Loucy (cell line): ENCODE measurements at regions not wholly inside any gene's neighbourhood (a gene's known extent, or its start where the extent isn't known, plus 50 kb on each side); places are given as distances from the start of the nearest gene placed in this dataset.

Experiments
- H2AFZ ChIP-seq: fragments of 200-600 bp; sonication (generic); 2 replicates; pipeline ENCODE4 v1.6.0; 2016; ENCODE audit warnings: antibody characterized with exemption, mild to moderate bottlenecking, low read length, moderate library complexity
- H3F3A ChIP-seq: fragments of 200-600 bp; 2 replicates; pipeline ENCODE4 v1.6.0; 2016; ENCODE audit warnings: antibody characterized with exemption, low read depth, mild to moderate bottlenecking
- H3K27me3 ChIP-seq: fragments of 200-600 bp; sonication (generic); 2 replicates; pipeline ENCODE4 v1.6.1; 2014; ENCODE audit warnings: low read length, mild to moderate bottlenecking; ENCODE audit not compliant: insufficient read depth, poor library complexity, severe bottlenecking
- H3K36me3 ChIP-seq: fragments of 200-600 bp; sonication (generic); 2 replicates; pipeline ENCODE4 v1.6.1; 2016; ENCODE audit warnings: low read length; ENCODE audit not compliant: insufficient read depth
- H3K4me1 ChIP-seq: fragments of 200-600 bp; sonication (generic); 2 replicates; pipeline ENCODE4 v1.5.1; 2014; ENCODE audit warnings: low read length, mild to moderate bottlenecking; ENCODE audit not compliant: insufficient read depth, poor library complexity, severe bottlenecking
- H3K4me2 ChIP-seq: fragments of 200-600 bp; sonication (generic); 2 replicates; pipeline ENCODE4 v1.6.0; 2014; ENCODE audit warnings: antibody characterized with exemption, low read length, low read depth, mild to moderate bottlenecking; ENCODE audit not compliant: poor library complexity, severe bottlenecking
- H3K4me3 ChIP-seq: fragments of 200-600 bp; sonication (generic); 2 replicates; pipeline ENCODE4 v1.5.1; 2014; ENCODE audit warnings: low read length, mild to moderate bottlenecking, mixed read lengths; ENCODE audit not compliant: poor library complexity, severe bottlenecking
- H3K79me2 ChIP-seq: fragments of 200-600 bp; sonication (generic); 2 replicates; pipeline ENCODE4 v1.6.1; 2014; ENCODE audit warnings: low read length; ENCODE audit not compliant: insufficient read depth
- H3K9ac ChIP-seq: fragments of 200-600 bp; sonication (generic); 2 replicates; pipeline ENCODE4 v1.6.0; 2014; ENCODE audit warnings: mild to moderate bottlenecking, low read depth, low read length, moderate library complexity; ENCODE audit not compliant: poor library complexity, severe bottlenecking
- H3K9me2 ChIP-seq: fragments of 200-600 bp; sonication (generic); replicated peaks from 2 replicates; pipeline ENCODE4 v1.6.1; 2016; ENCODE audit warnings: low read depth, low read length, mixed read lengths
- H3K9me3 ChIP-seq: fragments of 200-600 bp; sonication (generic); 2 replicates; pipeline ENCODE4 v1.6.1; 2014; ENCODE audit warnings: mild to moderate bottlenecking, antibody characterized with exemption, low read length, low read depth; ENCODE audit not compliant: insufficient read depth
- H4K20me1 ChIP-seq: fragments of 200-600 bp; sonication (generic); 2 replicates; pipeline ENCODE4 v1.6.0; 2014; ENCODE audit warnings: antibody characterized with exemption, low read length, mild to moderate bottlenecking; ENCODE audit not compliant: insufficient read depth, poor library complexity, severe bottlenecking
- EZH2phosphoT487 ChIP-seq: fragments of 200-600 bp; IDR thresholded peaks from 2 replicates; pipeline ENCODE4 v1.6.1; 2018; ENCODE audit warnings: antibody characterized with exemption, mild to moderate bottlenecking, moderate library complexity, borderline replicate concordance
- TF ChIP-seq, protein P1 (sequence below): fragments of 200-600 bp; sonication (generic); conservative IDR thresholded peaks from 2 replicates; pipeline ENCODE4 v1.5.1; 2014; ENCODE audit warnings: mild to moderate bottlenecking, antibody characterized with exemption, low read length

DNA sequence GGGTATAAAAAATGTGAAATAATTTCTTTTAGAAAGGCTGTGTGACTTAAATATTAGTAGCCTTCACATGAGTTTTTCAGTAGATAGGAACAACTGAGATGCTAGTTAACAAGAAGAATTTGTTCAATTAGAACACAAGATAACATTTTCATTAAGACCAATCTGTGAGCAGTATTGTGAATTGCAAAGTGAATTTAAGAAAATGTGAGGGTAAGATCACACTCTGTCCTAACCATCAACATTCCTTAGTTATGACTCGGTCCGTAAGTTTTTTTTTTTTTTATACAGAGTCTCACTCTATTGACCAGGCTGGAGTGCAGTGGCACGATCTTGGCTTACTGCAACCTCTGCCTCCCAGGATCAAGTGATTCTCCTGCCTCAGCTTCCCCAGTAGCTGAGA, 180.2 kb upstream of the EGFLAM start:
- TF ChIP-seq EZH2phosphoT487: no peak
- TF ChIP-seq, protein P1, sequence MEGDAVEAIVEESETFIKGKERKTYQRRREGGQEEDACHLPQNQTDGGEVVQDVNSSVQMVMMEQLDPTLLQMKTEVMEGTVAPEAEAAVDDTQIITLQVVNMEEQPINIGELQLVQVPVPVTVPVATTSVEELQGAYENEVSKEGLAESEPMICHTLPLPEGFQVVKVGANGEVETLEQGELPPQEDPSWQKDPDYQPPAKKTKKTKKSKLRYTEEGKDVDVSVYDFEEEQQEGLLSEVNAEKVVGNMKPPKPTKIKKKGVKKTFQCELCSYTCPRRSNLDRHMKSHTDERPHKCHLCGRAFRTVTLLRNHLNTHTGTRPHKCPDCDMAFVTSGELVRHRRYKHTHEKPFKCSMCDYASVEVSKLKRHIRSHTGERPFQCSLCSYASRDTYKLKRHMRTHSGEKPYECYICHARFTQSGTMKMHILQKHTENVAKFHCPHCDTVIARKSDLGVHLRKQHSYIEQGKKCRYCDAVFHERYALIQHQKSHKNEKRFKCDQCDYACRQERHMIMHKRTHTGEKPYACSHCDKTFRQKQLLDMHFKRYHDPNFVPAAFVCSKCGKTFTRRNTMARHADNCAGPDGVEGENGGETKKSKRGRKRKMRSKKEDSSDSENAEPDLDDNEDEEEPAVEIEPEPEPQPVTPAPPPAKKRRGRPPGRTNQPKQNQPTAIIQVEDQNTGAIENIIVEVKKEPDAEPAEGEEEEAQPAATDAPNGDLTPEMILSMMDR: no peak
- no peaks in the 10 kb centered on the region for H3K79me2 ChIP-seq
- no peaks in the 10 kb centered on the region for H3K4me1 ChIP-seq
- no peaks in the 10 kb centered on the region for H3K36me3 ChIP-seq
- no peaks in the 10 kb centered on the region for H3F3A ChIP-seq
- no peaks in the 10 kb centered on the region for H4K20me1 ChIP-seq
- H3K9me3 ChIP-seq: no peaks in the 10 kb centered on the region
- no peak overlapping the region for H3K4me3 ChIP-seq
- H3K9ac ChIP-seq: no peak overlapping the region
- H3K9me2 ChIP-seq: no peaks in the 10 kb centered on the region
- no peaks in the 10 kb centered on the region for H3K27me3 ChIP-seq
- H3K4me2 ChIP-seq: no peak overlapping the region
- H2AFZ ChIP-seq: no peak overlapping the region

DNA sequence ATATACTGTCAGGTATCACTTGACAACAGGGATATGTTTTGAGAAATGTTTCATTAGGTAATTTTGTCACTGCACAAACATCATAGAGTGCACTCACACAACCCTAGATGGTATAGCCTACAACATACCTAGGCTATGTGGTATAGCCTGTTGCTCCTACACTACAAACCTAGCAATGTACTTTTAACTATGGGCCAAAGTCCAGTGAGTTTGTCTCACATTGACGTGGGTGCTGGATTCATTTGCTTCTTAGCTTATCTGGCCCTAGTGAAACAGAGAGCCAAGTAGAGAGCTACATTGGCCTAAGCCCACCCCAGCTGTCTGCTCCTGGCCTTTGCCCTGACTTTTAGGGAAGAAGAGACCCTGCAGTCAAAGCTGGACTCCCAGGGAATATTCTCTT, 180.7 kb upstream of the EGFLAM start:
- Histone ChIP-seq H3K9me2 (no peaks in the 10 kb centered on the region), H3K4me1 (no peaks in the 10 kb centered on the region), H3K4me3 (no peak overlapping the region), H3K9ac (no peak overlapping the region), H3K4me2 (no peak overlapping the region), H3K79me2 (no peaks in the 10 kb centered on the region), H4K20me1 (no peaks in the 10 kb centered on the region), H3K36me3 (no peaks in the 10 kb centered on the region), H3K9me3 (no peaks in the 10 kb centered on the region), H3F3A (no peaks in the 10 kb centered on the region), H3K27me3 (no peaks in the 10 kb centered on the region), H2AFZ (no peak overlapping the region)
- TF ChIP-seq, protein P1: no peak
- no peak for TF ChIP-seq EZH2phosphoT487

DNA sequence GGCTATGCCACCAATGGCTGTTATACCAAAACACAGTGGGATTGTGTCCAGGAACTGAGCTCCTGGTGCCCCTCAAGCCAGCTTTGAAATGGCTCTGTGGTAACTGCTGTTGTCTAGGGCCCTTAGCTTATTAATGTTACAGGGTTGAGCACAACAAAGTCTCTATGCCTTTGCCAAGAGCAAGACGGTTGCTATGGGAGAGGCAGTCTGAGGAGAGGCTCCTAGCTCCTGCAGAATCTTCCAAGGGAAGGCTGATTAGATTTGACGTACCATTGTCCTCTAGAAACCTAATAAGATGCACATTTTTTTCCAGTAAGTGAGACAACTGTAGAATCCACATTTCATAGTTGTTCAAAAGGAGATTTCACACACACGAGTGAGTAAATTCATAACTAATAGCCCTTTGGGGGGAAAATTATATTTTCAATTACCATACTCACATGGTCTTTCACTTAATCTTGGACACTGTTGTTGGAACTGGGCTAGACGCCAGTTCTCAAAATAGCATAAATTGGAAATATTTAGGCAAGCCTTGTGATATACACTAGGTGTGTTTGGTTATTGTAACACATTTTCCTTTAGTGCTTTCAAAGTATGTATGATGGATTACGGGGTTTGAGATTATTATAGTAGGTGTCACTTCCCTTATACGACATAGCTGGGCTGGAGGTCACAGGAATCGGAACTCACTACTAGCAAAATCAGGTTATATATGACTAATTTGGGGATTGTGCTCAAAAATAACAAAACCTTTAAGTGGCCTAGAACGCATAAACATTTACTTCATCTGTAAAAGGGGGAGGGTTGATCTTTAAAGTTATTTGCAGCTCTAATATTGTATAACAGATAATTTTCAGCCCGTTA, 186.3 kb upstream of the EGFLAM start:
- Histone ChIP-seq H3K79me2 (no peaks in the 10 kb centered on the region), H3K4me3 (no peak overlapping the region), H3K9ac (no peak overlapping the region), H3K9me2 (no peaks in the 10 kb centered on the region), H2AFZ (no peak overlapping the region), H3K4me1 (no peaks in the 10 kb centered on the region), H3K27me3 (no peaks in the 10 kb centered on the region), H4K20me1 (no peaks in the 10 kb centered on the region), H3K4me2 (no peak overlapping the region), H3K36me3 (no peaks in the 10 kb centered on the region), H3F3A (no peaks in the 10 kb centered on the region), H3K9me3 (no peaks in the 10 kb centered on the region)
- no peak for TF ChIP-seq EZH2phosphoT487
- TF ChIP-seq, protein P1: no peak
